GM13977 (cell line): ENCODE measurements at regions not wholly inside any gene's neighbourhood (a gene's known extent, or its start where the extent isn't known, plus 50 kb on each side); places are given as distances from the start of the nearest gene placed in this dataset.

ENCODE experiments used
- DNase-seq: peaks from one replicate; pipeline ENCODE4 v3.0.0; 2012; ENCODE audit warnings: low spot score
- in situ Hi-C: fragments of 300-500 bp; cut with MboI; formaldehyde crosslinking; loops from one replicate; pipeline ENCODE4 v1.12.0; 2022; ENCODE audit warnings: low sequenced_read_pairs, low pct_unique_long_range_greater_than_20kb, mixed read lengths, inconsistent platforms; ENCODE audit not compliant: unreplicated experiment
- TF ChIP-seq, protein P1 (sequence below): IDR thresholded peaks from 2 replicates; pipeline ENCODE4 v1.5.1; 2012; ENCODE audit warnings: mild to moderate bottlenecking, control low read depth; ENCODE audit not compliant: insufficient read depth; ENCODE audit errors: extremely low read depth, missing control alignments

DNA sequence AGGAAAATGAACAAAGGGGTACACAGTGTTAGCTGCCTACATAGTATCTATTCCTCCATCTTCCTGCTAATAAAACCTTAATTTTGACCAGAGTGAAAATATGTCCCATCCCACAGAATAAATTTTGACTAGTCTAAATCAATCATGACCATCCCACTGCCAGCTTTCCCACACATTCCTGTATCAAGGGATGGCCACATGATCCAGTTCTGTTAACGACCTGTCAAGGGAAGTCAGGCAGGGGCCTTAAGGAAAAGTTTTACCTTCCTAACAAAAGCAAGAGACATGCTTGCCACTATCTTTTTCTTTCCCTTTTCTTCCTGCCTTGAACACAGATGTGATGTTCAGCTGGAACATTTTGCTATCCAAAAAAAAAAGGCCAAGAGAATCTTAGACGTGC is 185.0 kb upstream of the CHAC2 start:
- in situ Hi-C loops, result no loop called here
- no peak for DNase-seq
- TF ChIP-seq, protein P1, sequence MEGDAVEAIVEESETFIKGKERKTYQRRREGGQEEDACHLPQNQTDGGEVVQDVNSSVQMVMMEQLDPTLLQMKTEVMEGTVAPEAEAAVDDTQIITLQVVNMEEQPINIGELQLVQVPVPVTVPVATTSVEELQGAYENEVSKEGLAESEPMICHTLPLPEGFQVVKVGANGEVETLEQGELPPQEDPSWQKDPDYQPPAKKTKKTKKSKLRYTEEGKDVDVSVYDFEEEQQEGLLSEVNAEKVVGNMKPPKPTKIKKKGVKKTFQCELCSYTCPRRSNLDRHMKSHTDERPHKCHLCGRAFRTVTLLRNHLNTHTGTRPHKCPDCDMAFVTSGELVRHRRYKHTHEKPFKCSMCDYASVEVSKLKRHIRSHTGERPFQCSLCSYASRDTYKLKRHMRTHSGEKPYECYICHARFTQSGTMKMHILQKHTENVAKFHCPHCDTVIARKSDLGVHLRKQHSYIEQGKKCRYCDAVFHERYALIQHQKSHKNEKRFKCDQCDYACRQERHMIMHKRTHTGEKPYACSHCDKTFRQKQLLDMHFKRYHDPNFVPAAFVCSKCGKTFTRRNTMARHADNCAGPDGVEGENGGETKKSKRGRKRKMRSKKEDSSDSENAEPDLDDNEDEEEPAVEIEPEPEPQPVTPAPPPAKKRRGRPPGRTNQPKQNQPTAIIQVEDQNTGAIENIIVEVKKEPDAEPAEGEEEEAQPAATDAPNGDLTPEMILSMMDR, result no peak

DNA sequence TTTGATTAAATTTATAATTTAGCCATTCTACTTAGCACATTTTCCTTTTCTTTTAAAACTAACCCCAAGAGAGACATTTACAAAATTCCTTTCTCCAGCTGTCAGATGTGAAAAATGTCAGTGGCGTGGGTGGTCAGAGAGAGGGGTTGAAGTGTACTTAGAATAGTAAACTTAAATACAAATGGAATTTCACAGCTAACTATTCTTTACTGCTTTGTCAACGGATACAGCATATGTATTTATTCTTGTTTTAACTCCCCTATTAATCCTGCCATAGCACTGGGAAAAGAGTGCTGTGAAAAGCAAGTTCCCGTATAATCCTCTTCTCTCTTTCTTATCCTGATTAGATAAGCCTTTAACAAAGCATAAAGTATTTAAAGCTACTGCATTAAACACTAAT is 191.4 kb upstream of the CHAC2 start:
- DNase-seq, result no peak
- in situ Hi-C loops, result no loop called here
- TF ChIP-seq, protein P1, result no peak

DNA sequence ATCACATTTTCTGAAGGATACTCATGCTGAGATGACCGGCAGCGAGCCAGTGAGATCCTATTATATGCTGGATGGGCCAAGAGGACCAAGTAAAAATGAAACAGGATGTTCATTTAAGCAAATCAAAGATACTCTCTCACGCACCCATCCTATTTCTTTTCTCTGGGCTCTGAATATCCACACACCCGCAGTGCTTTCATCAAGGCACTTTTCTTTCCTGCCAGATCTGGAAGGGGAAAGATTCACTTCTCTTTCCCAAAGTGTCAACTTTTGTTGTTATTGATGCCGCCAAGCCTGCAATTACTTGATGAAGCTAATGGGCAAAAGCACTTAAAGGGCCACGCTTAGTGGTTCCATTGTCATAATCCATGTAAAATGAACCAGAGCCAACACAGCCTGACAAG is 191.9 kb upstream of the CHAC2 start:
- no peak for DNase-seq
- in situ Hi-C loops, result no loop called here
- TF ChIP-seq, protein P1, result no peak

DNA sequence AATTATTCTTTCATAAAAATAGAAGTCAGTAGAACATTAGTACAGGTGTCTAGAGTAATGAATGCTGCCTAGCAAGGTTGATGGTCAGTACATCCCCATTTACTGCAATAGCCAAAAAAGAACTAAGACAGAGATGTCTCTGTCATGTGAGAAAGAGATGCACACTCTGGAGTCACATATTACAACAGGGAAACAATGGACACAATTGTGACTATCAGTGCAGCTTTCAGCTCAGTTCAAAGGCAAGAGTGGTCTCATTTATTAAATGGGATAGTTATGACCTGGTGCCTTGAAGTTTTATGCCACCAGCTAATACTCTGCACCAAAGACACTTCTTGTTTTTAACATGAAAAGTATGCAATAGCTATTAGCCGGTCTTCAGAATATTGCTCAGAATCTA is 194.9 kb upstream of the CHAC2 start:
- in situ Hi-C loops, result no loop called here
- TF ChIP-seq, protein P1, result no peak
- no peak for DNase-seq

DNA sequence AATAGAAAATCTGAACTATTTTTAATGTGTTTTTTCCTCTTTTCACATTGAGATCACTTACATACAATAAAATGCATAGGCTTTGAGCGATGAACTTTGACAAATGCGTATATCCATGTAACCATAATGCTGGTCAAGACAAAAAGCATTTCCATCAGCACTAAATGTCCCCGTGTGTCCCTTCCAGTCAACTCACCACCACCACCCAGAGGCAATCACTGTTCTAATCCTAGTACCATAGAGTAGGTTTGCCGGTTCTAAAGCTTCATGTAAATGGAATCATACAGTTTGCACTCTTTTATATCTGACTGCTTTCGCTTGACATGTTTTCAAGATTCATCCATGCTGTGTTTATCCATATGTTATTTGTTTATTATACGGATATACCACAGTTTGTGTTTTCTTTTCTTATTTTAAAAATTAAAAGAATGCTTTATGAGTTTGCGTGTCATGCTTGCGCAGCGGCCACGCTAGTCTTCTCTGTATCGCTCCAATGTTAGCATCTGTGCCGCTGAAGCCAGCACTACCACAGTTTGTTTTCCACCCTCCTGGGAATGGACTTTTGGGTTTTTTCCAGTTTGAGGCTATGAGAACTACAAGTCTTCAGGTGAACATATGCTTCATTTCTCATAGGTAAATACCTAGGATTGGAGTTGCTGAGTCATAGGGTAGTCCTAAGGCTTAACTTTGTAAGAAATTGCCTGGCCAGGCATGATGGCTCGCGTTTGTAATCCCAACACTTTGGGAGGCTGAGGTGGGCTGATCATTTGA is 197.5 kb upstream of the CHAC2 start:
- TF ChIP-seq, protein P1, result no peak
- in situ Hi-C loops, result no loop called here
- DNase-seq, result no peak

DNA sequence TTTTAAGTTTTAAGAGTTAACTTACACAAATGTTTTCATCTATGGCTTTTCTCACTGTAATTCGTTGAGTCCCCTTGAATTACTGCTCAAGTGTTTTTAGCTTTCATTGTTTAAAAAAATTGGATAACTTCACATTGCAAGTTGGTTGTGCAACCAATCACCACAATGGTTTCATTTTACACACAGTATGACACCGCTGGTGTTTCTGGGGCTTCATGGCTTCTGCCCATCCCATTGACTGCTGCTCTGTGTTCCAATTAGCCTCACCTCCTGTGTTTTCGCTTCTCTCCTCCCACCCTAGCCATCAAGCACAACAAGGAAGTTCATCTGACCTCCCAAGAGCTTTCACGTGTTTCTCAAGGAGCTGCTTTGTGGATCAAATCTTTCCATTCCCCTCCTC is 199.1 kb upstream of the CHAC2 start:
- in situ Hi-C loops, result no loop called here
- no peak for DNase-seq
- TF ChIP-seq, protein P1, result no peak
